Loucy (cell line): ENCODE measurements at regions not wholly inside any gene's neighbourhood (a gene's known extent, or its start where the extent isn't known, plus 50 kb on each side); places are given as distances from the start of the nearest gene placed in this dataset.

ENCODE experiments used
- EZH2phosphoT487 ChIP-seq: fragments of 200-600 bp; IDR thresholded peaks from 2 replicates; pipeline ENCODE4 v1.6.1; 2018; ENCODE audit warnings: antibody characterized with exemption, mild to moderate bottlenecking, moderate library complexity, borderline replicate concordance
- TF ChIP-seq, protein P1 (sequence below): fragments of 200-600 bp; sonication (generic); conservative IDR thresholded peaks from 2 replicates; pipeline ENCODE4 v1.5.1; 2014; ENCODE audit warnings: mild to moderate bottlenecking, antibody characterized with exemption, low read length

GRCh38 chr19:30997222-30997621 is 352.0 kb downstream of the TSHZ3 start:
- TF ChIP-seq, protein P1, sequence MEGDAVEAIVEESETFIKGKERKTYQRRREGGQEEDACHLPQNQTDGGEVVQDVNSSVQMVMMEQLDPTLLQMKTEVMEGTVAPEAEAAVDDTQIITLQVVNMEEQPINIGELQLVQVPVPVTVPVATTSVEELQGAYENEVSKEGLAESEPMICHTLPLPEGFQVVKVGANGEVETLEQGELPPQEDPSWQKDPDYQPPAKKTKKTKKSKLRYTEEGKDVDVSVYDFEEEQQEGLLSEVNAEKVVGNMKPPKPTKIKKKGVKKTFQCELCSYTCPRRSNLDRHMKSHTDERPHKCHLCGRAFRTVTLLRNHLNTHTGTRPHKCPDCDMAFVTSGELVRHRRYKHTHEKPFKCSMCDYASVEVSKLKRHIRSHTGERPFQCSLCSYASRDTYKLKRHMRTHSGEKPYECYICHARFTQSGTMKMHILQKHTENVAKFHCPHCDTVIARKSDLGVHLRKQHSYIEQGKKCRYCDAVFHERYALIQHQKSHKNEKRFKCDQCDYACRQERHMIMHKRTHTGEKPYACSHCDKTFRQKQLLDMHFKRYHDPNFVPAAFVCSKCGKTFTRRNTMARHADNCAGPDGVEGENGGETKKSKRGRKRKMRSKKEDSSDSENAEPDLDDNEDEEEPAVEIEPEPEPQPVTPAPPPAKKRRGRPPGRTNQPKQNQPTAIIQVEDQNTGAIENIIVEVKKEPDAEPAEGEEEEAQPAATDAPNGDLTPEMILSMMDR: no peak
- TF ChIP-seq EZH2phosphoT487: no peak
